GM10248 (cell line): ENCODE measurements at regions not wholly inside any gene's neighbourhood (a gene's known extent, or its start where the extent isn't known, plus 50 kb on each side); places are given as distances from the start of the nearest gene placed in this dataset.

ENCODE experiments used
- CTCF ChIA-PET: fragments of 300-600 bp; sonication (Branson Sonifier 250); formaldehyde crosslinking; extraction: SDS; loops from one replicate; lab custom pipeline; 2021; ENCODE audit warnings: antibody characterized with exemption; lab: Yijun Ruan, JAX
- POLR2A ChIA-PET: fragments of 350-650 bp; sonication (Branson Sonifier 250); formaldehyde crosslinking; extraction: SDS; loops from one replicate; lab custom pipeline; 2020; ENCODE audit warnings: antibody characterized with exemption; lab: Yijun Ruan, JAX
- DNase-seq: peaks from one replicate; pipeline ENCODE4 v3.0.0; 2012; ENCODE audit errors: extremely low spot score
- TF ChIP-seq, protein P1 (sequence below): IDR thresholded peaks from 2 replicates; pipeline ENCODE4 v1.5.1; 2012; ENCODE audit warnings: mild to moderate bottlenecking, low read depth; ENCODE audit errors: extremely low read depth, missing control alignments, control extremely low read depth

DNA sequence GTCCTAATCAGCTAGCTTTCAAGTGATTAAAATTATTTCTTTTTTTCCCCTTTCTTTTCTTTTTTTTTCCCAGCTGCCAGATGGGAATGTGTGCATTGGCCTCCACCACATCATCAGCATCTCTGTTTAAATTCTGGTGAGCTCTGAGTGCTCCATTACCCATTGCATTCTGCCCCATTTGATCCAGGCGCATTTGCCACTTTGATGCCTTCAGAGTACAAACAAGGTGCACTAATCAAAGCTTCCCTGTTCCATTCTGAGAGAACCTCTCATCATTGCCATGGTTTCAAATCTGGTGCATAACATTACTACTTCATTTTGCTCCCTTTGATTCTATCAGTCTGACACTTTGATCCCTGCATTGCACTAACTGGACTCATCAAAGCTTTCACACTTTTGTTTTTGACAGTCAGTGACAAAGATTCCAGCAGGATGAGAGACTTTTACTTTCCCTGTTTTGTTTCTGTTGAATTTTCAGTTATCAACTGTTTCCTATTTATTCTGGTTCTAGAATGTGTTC lies 238.8 kb upstream of the PCDH10 start:
- ChIA-PET CTCF (no interaction called here), POLR2A (no interaction called here)
- TF ChIP-seq, protein P1, sequence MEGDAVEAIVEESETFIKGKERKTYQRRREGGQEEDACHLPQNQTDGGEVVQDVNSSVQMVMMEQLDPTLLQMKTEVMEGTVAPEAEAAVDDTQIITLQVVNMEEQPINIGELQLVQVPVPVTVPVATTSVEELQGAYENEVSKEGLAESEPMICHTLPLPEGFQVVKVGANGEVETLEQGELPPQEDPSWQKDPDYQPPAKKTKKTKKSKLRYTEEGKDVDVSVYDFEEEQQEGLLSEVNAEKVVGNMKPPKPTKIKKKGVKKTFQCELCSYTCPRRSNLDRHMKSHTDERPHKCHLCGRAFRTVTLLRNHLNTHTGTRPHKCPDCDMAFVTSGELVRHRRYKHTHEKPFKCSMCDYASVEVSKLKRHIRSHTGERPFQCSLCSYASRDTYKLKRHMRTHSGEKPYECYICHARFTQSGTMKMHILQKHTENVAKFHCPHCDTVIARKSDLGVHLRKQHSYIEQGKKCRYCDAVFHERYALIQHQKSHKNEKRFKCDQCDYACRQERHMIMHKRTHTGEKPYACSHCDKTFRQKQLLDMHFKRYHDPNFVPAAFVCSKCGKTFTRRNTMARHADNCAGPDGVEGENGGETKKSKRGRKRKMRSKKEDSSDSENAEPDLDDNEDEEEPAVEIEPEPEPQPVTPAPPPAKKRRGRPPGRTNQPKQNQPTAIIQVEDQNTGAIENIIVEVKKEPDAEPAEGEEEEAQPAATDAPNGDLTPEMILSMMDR = no peak
- DNase-seq = no peak

DNA sequence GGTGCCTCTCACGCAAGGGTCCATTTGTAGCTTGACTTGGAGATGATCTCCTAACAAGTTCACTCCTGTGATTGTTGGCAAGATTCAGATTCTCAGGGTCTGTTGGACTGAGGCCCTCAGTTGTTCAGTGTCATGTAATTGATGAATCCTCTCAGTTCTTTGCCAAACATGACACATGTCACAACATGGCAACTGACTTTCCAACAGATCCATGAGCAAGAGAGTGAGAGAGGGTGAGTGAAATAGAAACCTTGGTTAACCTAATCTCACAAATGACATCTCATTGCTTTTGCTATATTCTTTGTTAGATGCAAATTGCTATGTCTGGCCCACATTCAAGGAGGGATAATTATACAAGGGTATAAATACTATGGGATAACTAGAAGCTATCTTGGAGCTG lies 231.0 kb upstream of the PCDH10 start:
- CTCF ChIA-PET = no interaction called here
- TF ChIP-seq, protein P1 = no peak
- POLR2A ChIA-PET = no interaction called here
- no peak for DNase-seq

DNA sequence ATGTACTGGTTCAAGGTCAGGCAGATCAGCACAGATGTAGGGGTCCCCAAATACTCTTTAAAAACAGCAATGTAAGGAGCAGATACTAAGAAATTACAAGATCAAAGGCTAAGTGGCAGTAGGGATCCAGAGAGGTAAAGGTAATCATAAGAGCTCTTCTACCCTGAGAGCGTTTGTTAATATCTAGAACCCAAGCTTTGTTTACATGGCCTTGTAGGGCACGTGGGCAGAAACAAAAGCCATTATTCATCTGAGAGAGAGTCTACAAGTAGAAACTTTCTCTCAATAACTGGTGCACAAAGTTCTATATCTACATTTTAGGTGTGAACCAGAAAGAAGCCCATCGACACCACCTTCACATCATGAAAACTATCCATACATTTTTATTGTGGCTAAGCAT lies 225.6 kb upstream of the PCDH10 start:
- POLR2A ChIA-PET = no interaction called here
- TF ChIP-seq, protein P1 = no peak
- CTCF ChIA-PET = no interaction called here
- no peak for DNase-seq

DNA sequence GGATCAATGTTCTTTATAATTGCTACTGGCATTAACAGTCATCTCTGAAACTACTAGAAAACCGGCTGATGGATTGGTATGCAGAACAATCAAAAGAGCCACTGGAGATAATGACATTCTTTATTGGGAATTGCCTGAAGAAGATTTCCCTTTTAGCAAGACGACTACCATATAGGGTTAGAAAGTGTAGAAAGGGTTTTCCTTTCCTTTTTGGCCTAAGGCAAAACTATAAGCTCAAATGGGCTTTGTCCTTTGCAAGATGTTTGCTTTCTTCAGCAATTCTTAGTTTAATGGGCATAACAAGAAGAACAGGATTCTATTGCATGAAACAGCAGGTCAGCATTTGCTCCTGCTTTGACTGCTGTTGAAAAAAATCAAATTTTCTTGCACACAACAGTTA lies 214.2 kb upstream of the PCDH10 start:
- CTCF ChIA-PET = no interaction called here
- POLR2A ChIA-PET = no interaction called here

DNA sequence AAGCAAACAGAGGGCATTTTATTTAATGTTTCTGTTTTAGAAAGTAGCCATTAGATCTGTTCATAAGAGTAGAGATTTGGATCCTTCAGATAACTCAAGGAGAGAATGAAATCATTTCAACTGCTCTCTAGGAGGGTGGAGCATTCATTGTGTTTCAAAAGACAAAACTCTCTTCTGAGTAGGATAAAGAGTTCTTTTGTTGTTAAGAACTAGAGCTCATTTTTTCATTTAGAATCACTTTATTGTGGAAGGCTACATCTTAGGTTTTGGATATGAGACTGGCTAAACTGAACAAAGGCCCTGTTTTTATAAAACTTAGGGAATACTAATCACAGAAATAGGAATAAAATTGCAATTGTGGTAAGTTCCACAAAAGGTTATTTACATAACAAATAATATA lies 193.9 kb upstream of the PCDH10 start:
- no peak for DNase-seq
- CTCF ChIA-PET = interaction anchor here (1.3 kb wide), 1 partner anchor 18 kb away, joined by 3 read pairs; no protein-coding TSS in a partner anchor
- POLR2A ChIA-PET = no interaction called here
- TF ChIP-seq, protein P1 = no peak

More for the DNA sequence above, 214.2 kb upstream of the PCDH10 start:
- DNase-seq = no peak
- TF ChIP-seq, protein P1 = no peak

DNA sequence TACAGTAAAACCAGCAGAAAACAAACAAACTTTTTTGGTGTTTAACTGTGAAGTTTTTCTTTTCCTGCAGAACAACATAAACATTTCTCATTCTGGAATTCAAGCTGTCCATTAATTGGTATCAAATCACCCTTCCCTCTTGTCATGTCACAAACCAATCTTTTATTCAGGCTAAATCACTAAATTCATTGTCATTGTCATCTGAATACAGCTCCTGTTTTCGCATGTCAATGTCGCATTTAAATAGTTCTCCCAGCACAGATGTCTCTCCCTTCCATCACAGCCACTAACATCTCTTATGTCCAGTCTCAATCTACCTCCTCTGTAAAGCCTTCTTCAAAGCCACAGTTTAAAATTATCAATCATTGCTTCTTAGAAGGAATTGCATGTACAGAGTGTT lies 192.1 kb upstream of the PCDH10 start:
- CTCF ChIA-PET = no interaction called here
- TF ChIP-seq, protein P1 = no peak
- DNase-seq = no peak
- POLR2A ChIA-PET = no interaction called here
